ENCODE measurements at regions not wholly inside any gene's neighbourhood (a gene's known extent, or its start where the extent isn't known, plus 50 kb on each side); places are given as distances from the start of the nearest gene placed in this dataset.
"Not testable (repeated sequence)": the region's sequence is repeated elsewhere in the genome, so short reads cannot be mapped to it uniquely, and the experiment has no call there.

DNA sequence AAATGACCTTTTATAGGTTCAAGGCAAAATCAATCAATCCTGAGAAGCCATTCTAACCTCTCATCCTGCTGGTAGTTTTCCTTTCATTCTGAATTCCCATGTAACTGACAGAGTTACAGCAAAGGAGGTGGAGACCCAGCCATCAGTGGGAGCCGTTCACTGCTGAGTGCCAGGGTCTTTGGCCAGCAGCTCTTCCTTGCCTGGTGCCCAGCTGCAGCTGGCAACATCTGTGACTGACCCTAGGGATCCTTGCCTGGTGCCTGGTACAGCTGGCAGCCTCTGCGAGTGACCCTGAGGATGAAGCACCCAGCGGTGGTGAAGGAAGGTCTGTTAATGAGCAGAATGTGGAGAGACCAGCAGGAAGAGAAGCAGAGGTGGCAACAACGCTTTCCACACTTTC, 314.6 kb downstream of the THBS2 start:
- Histone ChIP-seq H3K27ac (ENCODE audit: low read depth in 1 of 2, low read length in 1 of 2) (no peak overlapping the region), H3K27me3 (ENCODE audit: control insufficient read depth in 2 of 2, insufficient read depth in 1 of 2, low read length in 1 of 2) (no peaks in the 10 kb centered on the region), H3K4me3 (ENCODE audit: low read length in 2 of 2) (no peak overlapping the region), H3K36me3 (ENCODE audit: control insufficient read depth in 2 of 2, insufficient read depth in 2 of 2, low read length in 1 of 2) (no peaks in the 10 kb centered on the region), H3K9me3 (ENCODE audit: control insufficient read depth in 2 of 2, insufficient read depth in 1 of 2, low read length in 1 of 2) (no peaks in the 10 kb centered on the region), H3K4me1 (ENCODE audit: control insufficient read depth in 2 of 2, insufficient read depth in 2 of 2, low read length in 2 of 2) (no peaks in the 10 kb centered on the region)
- no peak for DNase-seq (ENCODE audit: low read depth in 6 of 9, low spot score in 9 of 9)
- WGBS, result 95% methylated on average over 4 of the region's 4 CpGs

- 88% methylated on average over 12 of the region's 12 CpGs for WGBS
- Histone ChIP-seq H3K27ac (ENCODE audit: low read depth in 1 of 2, low read length in 1 of 2) (no peak overlapping the region), H3K27me3 (ENCODE audit: control insufficient read depth in 2 of 2, insufficient read depth in 1 of 2, low read length in 1 of 2) (no peaks in the 10 kb centered on the region), H3K4me1 (ENCODE audit: control insufficient read depth in 2 of 2, insufficient read depth in 2 of 2, low read length in 2 of 2) (no peaks in the 10 kb centered on the region), H3K9me3 (ENCODE audit: control insufficient read depth in 2 of 2, insufficient read depth in 1 of 2, low read length in 1 of 2) (no peaks in the 10 kb centered on the region), H3K36me3 (ENCODE audit: control insufficient read depth in 2 of 2, insufficient read depth in 2 of 2, low read length in 1 of 2) (no peaks in the 10 kb centered on the region), H3K4me3 (ENCODE audit: low read length in 2 of 2) (no peak overlapping the region)
- DNase-seq (ENCODE audit: low read depth in 6 of 9, low spot score in 9 of 9), result no peak
Measured at GRCh38 chr6:168938546-168938945, 315.1 kb downstream of the THBS2 start.

- H3K27me3 ChIP-seq (ENCODE audit: control insufficient read depth in 2 of 2, insufficient read depth in 1 of 2, low read length in 1 of 2), result no peaks in the 10 kb centered on the region
- 81% methylated on average over 7 of the region's 7 CpGs for WGBS
- no peaks in the 10 kb centered on the region for H3K4me1 ChIP-seq (ENCODE audit: control insufficient read depth in 2 of 2, insufficient read depth in 2 of 2, low read length in 2 of 2)
- no peaks in the 10 kb centered on the region for H3K36me3 ChIP-seq (ENCODE audit: control insufficient read depth in 2 of 2, insufficient read depth in 2 of 2, low read length in 1 of 2)
- H3K9me3 ChIP-seq (ENCODE audit: control insufficient read depth in 2 of 2, insufficient read depth in 1 of 2, low read length in 1 of 2), result peaks cover 2 to 6% of the 10 kb centered on the region in 2 donors
- H3K4me3 ChIP-seq (ENCODE audit: low read length in 2 of 2), result no peak overlapping the region
- no peak overlapping the region for H3K27ac ChIP-seq (ENCODE audit: low read depth in 1 of 2, low read length in 1 of 2)
- DNase-seq (ENCODE audit: low read depth in 6 of 9, low spot score in 9 of 9), result no peak
Measured at GRCh38 chr6:168937054-168937453, 316.6 kb downstream of the THBS2 start.

- Histone ChIP-seq H3K4me3 (ENCODE audit: low read length in 2 of 2) (no peak overlapping the region), H3K27me3 (ENCODE audit: control insufficient read depth in 2 of 2, insufficient read depth in 1 of 2, low read length in 1 of 2) (no peaks in the 10 kb centered on the region), H3K27ac (ENCODE audit: low read depth in 1 of 2, low read length in 1 of 2) (no peak overlapping the region), H3K4me1 (ENCODE audit: control insufficient read depth in 2 of 2, insufficient read depth in 2 of 2, low read length in 2 of 2) (no peaks in the 10 kb centered on the region), H3K9me3 (ENCODE audit: control insufficient read depth in 2 of 2, insufficient read depth in 1 of 2, low read length in 1 of 2) (peaks cover 2 to 14% of the 10 kb centered on the region in 2 donors), H3K36me3 (ENCODE audit: control insufficient read depth in 2 of 2, insufficient read depth in 2 of 2, low read length in 1 of 2) (no peaks in the 10 kb centered on the region)
- DNase-seq (ENCODE audit: low read depth in 6 of 9, low spot score in 9 of 9), result no peak
- WGBS, result 60% methylated on average over 10 of the region's 10 CpGs
Measured at GRCh38 chr6:168935628-168936010, 318.0 kb downstream of the THBS2 start.

GRCh38 chr6:168934660-168935627, 318.7 kb downstream of the THBS2 start:
- Histone ChIP-seq H3K4me3 (ENCODE audit: low read length in 2 of 2) (no peak overlapping the region), H3K4me1 (ENCODE audit: control insufficient read depth in 2 of 2, insufficient read depth in 2 of 2, low read length in 2 of 2) (no peaks in the 10 kb centered on the region), H3K27ac (ENCODE audit: low read depth in 1 of 2, low read length in 1 of 2) (no peak overlapping the region), H3K27me3 (ENCODE audit: control insufficient read depth in 2 of 2, insufficient read depth in 1 of 2, low read length in 1 of 2) (no peaks in the 10 kb centered on the region), H3K36me3 (ENCODE audit: control insufficient read depth in 2 of 2, insufficient read depth in 2 of 2, low read length in 1 of 2) (no peaks in the 10 kb centered on the region), H3K9me3 (ENCODE audit: control insufficient read depth in 2 of 2, insufficient read depth in 1 of 2, low read length in 1 of 2) (peaks cover 2 to 14% of the 10 kb centered on the region in 2 donors)
- DNase-seq (ENCODE audit: low read depth in 6 of 9, low spot score in 9 of 9), result no peak
- 42% methylated on average over 25 of the region's 25 CpGs for WGBS

DNA sequence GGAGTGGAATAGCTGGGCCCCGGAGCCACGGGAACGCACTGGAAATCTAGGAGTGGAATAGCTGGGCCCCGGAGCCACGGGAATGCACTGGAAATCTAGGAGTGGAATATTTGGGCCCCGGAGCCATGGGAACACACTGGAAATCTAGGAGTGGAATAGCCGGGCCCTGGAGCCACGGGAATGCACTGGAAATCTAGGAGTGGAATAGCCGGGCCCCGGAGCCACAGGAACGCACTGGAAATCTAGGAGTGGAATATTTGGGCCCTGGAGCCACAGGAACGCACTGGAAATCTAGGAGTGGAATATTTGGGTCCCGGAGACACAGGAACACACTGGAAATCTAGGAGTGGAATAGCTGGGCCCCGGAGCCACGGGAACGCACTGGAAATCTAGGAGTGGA, 321.5 kb downstream of the THBS2 start:
- not testable (repeated sequence) for H3K4me1 ChIP-seq (ENCODE audit: control insufficient read depth in 2 of 2, insufficient read depth in 2 of 2, low read length in 2 of 2)
- WGBS, result 90% methylated on average over 16 of the region's 16 CpGs

GRCh38 chr6:168931072-168931471, 322.6 kb downstream of the THBS2 start:
- 81% methylated on average over 14 of the region's 17 CpGs for WGBS
- H3K27ac ChIP-seq (ENCODE audit: low read depth in 1 of 2, low read length in 1 of 2); H3K27me3 ChIP-seq (ENCODE audit: control insufficient read depth in 2 of 2, insufficient read depth in 1 of 2, low read length in 1 of 2); DNase-seq (ENCODE audit: low read depth in 6 of 9, low spot score in 9 of 9); H3K36me3 ChIP-seq (ENCODE audit: control insufficient read depth in 2 of 2, insufficient read depth in 2 of 2, low read length in 1 of 2); H3K4me1 ChIP-seq (ENCODE audit: control insufficient read depth in 2 of 2, insufficient read depth in 2 of 2, low read length in 2 of 2); H3K4me3 ChIP-seq (ENCODE audit: low read length in 2 of 2): not testable (repeated sequence)
- peaks cover 2 to 16% of the 10 kb centered on the region in 2 donors for H3K9me3 ChIP-seq (ENCODE audit: control insufficient read depth in 2 of 2, insufficient read depth in 1 of 2, low read length in 1 of 2)

More for the DNA sequence above, 321.5 kb downstream of the THBS2 start:
- peaks cover 2 to 14% of the 10 kb centered on the region in 2 donors for H3K9me3 ChIP-seq (ENCODE audit: control insufficient read depth in 2 of 2, insufficient read depth in 1 of 2, low read length in 1 of 2)
- DNase-seq (ENCODE audit: low read depth in 6 of 9, low spot score in 9 of 9); H3K36me3 ChIP-seq (ENCODE audit: control insufficient read depth in 2 of 2, insufficient read depth in 2 of 2, low read length in 1 of 2); H3K27ac ChIP-seq (ENCODE audit: low read depth in 1 of 2, low read length in 1 of 2); H3K4me3 ChIP-seq (ENCODE audit: low read length in 2 of 2); H3K27me3 ChIP-seq (ENCODE audit: control insufficient read depth in 2 of 2, insufficient read depth in 1 of 2, low read length in 1 of 2): not testable (repeated sequence)

GRCh38 chr6:168929871-168930450, 323.7 kb downstream of the THBS2 start:
- H3K27me3 ChIP-seq (ENCODE audit: control insufficient read depth in 2 of 2, insufficient read depth in 1 of 2, low read length in 1 of 2), result no peaks in the 10 kb centered on the region
- no peak overlapping the region for H3K27ac ChIP-seq (ENCODE audit: low read depth in 1 of 2, low read length in 1 of 2)
- H3K36me3 ChIP-seq (ENCODE audit: control insufficient read depth in 2 of 2, insufficient read depth in 2 of 2, low read length in 1 of 2), result no peaks in the 10 kb centered on the region
- 95% methylated on average over 11 of the region's 11 CpGs for WGBS
- H3K4me1 ChIP-seq (ENCODE audit: control insufficient read depth in 2 of 2, insufficient read depth in 2 of 2, low read length in 2 of 2), result no peaks in the 10 kb centered on the region
- H3K4me3 ChIP-seq (ENCODE audit: low read length in 2 of 2), result no peak overlapping the region
- DNase-seq (ENCODE audit: low read depth in 6 of 9, low spot score in 9 of 9), result no peak
- H3K9me3 ChIP-seq (ENCODE audit: control insufficient read depth in 2 of 2, insufficient read depth in 1 of 2, low read length in 1 of 2), result peaks cover 2 to 22% of the 10 kb centered on the region in 2 donors

GRCh38 chr6:168928012-168928411, 325.6 kb downstream of the THBS2 start:
- Histone ChIP-seq H3K9me3 (ENCODE audit: control insufficient read depth in 2 of 2, insufficient read depth in 1 of 2, low read length in 1 of 2) (peaks cover 2 to 22% of the 10 kb centered on the region in 2 donors), H3K27ac (ENCODE audit: low read depth in 1 of 2, low read length in 1 of 2) (no peak overlapping the region), H3K4me3 (ENCODE audit: low read length in 2 of 2) (no peak overlapping the region), H3K27me3 (ENCODE audit: control insufficient read depth in 2 of 2, insufficient read depth in 1 of 2, low read length in 1 of 2) (no peaks in the 10 kb centered on the region), H3K4me1 (ENCODE audit: control insufficient read depth in 2 of 2, insufficient read depth in 2 of 2, low read length in 2 of 2) (no peaks in the 10 kb centered on the region), H3K36me3 (ENCODE audit: control insufficient read depth in 2 of 2, insufficient read depth in 2 of 2, low read length in 1 of 2) (no peaks in the 10 kb centered on the region)
- no peak for DNase-seq (ENCODE audit: low read depth in 6 of 9, low spot score in 9 of 9)
- 92% methylated on average over 10 of the region's 10 CpGs for WGBS

All from thymus (tissue), 11 donors.